HCT116 (cell line): ENCODE measurements at regions not wholly inside any gene's neighbourhood (a gene's known extent, or its start where the extent isn't known, plus 50 kb on each side); places are given as distances from the start of the nearest gene placed in this dataset.

Source experiments
- ATAC-seq: fragments of 200-7000 bp; cut with Tn5 transposase; 2 replicates; pipeline ENCODE4 v1.9.1; 2020; ENCODE audit warnings: mild to moderate bottlenecking, moderate library complexity
- BruUV-seq: library from RNA; stranded (reverse); fragments of 400-500 nt; replicated peaks from 2 replicates; lab custom pipeline; 2021; lab: Mats Ljungman, UMichigan
- CTCF ChIA-PET: fragments of 300-600 bp; sonication (Branson Sonifier 250); formaldehyde crosslinking; loops from one replicate; lab custom pipeline; 2021; ENCODE audit warnings: antibody characterized with exemption; lab: Charles Lee
- POLR2A ChIA-PET: fragments of 300-600, 350-600 bp; sonication (Branson Sonifier 250); formaldehyde crosslinking; loops from one replicate; lab custom pipeline; 2021; ENCODE audit warnings: antibody characterized with exemption; lab: Charles Lee
- RAD21 ChIA-PET, 2 experiments: fragments of 300-600 bp; sonication (Branson Sonifier 250); formaldehyde crosslinking; loops; one replicate each; lab custom pipeline; 2023; ENCODE audit warnings: low total read pairs in 2 of 2; ENCODE audit not compliant: uncharacterized antibody in 2 of 2, unreplicated experiment in 2 of 2, low non-redundant PET in 1 of 2; lab: Charles Lee
- DNase-seq: peaks from one replicate; pipeline ENCODE4 v3.0.0-alpha.2; 2010; ENCODE audit warnings: low read depth, low spot score
- H2AFZ ChIP-seq: fragments of 200-600 bp; shearing (Covaris generic), sonication (generic); 2 replicates; pipeline ENCODE4 v1.6.1; 2017; ENCODE audit warnings: low read depth, mixed run types, mixed read lengths, antibody characterized with exemption, low read length; ENCODE audit not compliant: poor library complexity, severe bottlenecking
- H3K27ac ChIP-seq: 2 replicates; pipeline ENCODE4 v1.5.1; 2012; ENCODE audit warnings: low read depth, low read length
- H3K27me3 ChIP-seq: fragments of 200-600 bp; sonication (generic); 2 replicates; pipeline ENCODE4 v1.6.1; 2016; ENCODE audit warnings: mixed run types, low read length, mixed read lengths; ENCODE audit not compliant: insufficient read depth
- H3K36me3 ChIP-seq, 2 experiments: fragments of 200-500 bp in 1 of 2; fragments of 200-600 bp in 1 of 2; sonication (Bioruptor generic) in 1 of 2; sonication (generic) in 1 of 2; 2 replicates each; pipeline versions ENCODE4 v1.5.1 to v1.6.1; 2014 to 2016; ENCODE audit warnings: low read length in 2 of 2, inconsistent platforms in 1 of 2, mixed read lengths in 1 of 2, mixed run types in 1 of 2; ENCODE audit not compliant: insufficient read depth in 2 of 2, control insufficient read depth in 1 of 2
- H3K4me1 ChIP-seq, 2 experiments: fragments of 200-600 bp in 1 of 2; sonication (generic) in 1 of 2; 2 replicates each; pipeline versions ENCODE4 v1.5.1 to v1.6.1; 2012 to 2017; ENCODE audit warnings: low read length in 2 of 2, inconsistent platforms in 1 of 2, mild to moderate bottlenecking in 1 of 2, mixed read lengths in 1 of 2, mixed run types in 1 of 2, moderate library complexity in 1 of 2; ENCODE audit not compliant: insufficient read depth in 2 of 2, control insufficient read depth in 1 of 2
- H3K4me2 ChIP-seq: fragments of 200-600 bp; sonication (generic); 2 replicates; pipeline ENCODE4 v1.6.1; 2017; ENCODE audit warnings: mixed run types, low read length, mixed read lengths
- H3K4me3 ChIP-seq, 2 experiments: fragments of 200-600 bp in 1 of 2; sonication (generic) in 1 of 2; replicated peaks in 1 of 2; 2 replicates each; pipeline ENCODE4 v1.5.1; 2011 to 2016; ENCODE audit warnings: low read length in 2 of 2, control low read depth in 1 of 2, low read depth in 1 of 2, mild to moderate bottlenecking in 1 of 2, mixed read lengths in 1 of 2, mixed run types in 1 of 2
- H3K79me2 ChIP-seq: fragments of 200-600 bp; sonication (generic); 2 replicates; pipeline ENCODE4 v1.6.1; 2017; ENCODE audit warnings: mild to moderate bottlenecking, mixed run types, low read length, moderate library complexity, mixed read lengths; ENCODE audit not compliant: insufficient read depth
- H3K9ac ChIP-seq: fragments of 200-600 bp; sonication (generic); 2 replicates; pipeline ENCODE4 v1.6.1; 2016; ENCODE audit warnings: low read length, mixed read lengths
- H3K9me2 ChIP-seq: fragments of 200-600 bp; sonication (generic), shearing (Covaris generic); 2 replicates; pipeline ENCODE4 v1.6.1; 2017; ENCODE audit warnings: mixed run types, mild to moderate bottlenecking, moderate library complexity; ENCODE audit not compliant: insufficient read depth
- H3K9me3 ChIP-seq, 2 experiments: fragments of 200-500 bp in 1 of 2; fragments of 200-600 bp in 1 of 2; sonication (Bioruptor generic) in 1 of 2; sonication (generic) in 1 of 2; 2 replicates each; pipeline ENCODE4 v1.6.1; 2014 to 2017; ENCODE audit warnings: low read length in 2 of 2, mixed read lengths in 2 of 2, inconsistent platforms in 1 of 2, low read depth in 1 of 2, mild to moderate bottlenecking in 1 of 2, mixed run types in 1 of 2, moderate library complexity in 1 of 2; ENCODE audit not compliant: control insufficient read depth in 1 of 2, insufficient read depth in 1 of 2
- H4K20me1 ChIP-seq: fragments of 200-600 bp; sonication (generic), shearing (Covaris generic); 2 replicates; pipeline ENCODE4 v1.6.1; 2017; ENCODE audit warnings: mixed run types, mild to moderate bottlenecking, moderate library complexity; ENCODE audit not compliant: insufficient read depth
- ATF3 ChIP-seq: IDR thresholded peaks from 2 replicates; pipeline ENCODE4 v1.6.1; 2012
- CBX3 ChIP-seq: IDR thresholded peaks from 2 replicates; pipeline ENCODE4 v1.6.1; 2012; ENCODE audit warnings: low read depth
- CEBPB ChIP-seq: IDR thresholded peaks from 2 replicates; pipeline ENCODE4 v1.6.1; 2012; ENCODE audit warnings: low read depth
- CTCF ChIP-seq, 3 experiments: fragments of 200-600 bp in 1 of 3; sonication (generic) in 1 of 3; IDR thresholded peaks in 2 of 3; conservative IDR thresholded peaks in 1 of 3; 2 replicates each; pipeline ENCODE4 v1.5.1; 2012 to 2017; ENCODE audit warnings: low read depth in 2 of 3, low read length in 2 of 3, antibody characterized with exemption in 1 of 3, borderline replicate concordance in 1 of 3, control low read depth in 1 of 3, mild to moderate bottlenecking in 1 of 3, mixed read lengths in 1 of 3, mixed run types in 1 of 3, moderate library complexity in 1 of 3; ENCODE audit not compliant: insufficient read depth in 1 of 3
- ELF1 ChIP-seq: IDR thresholded peaks from 2 replicates; pipeline ENCODE4 v1.6.1; 2012; ENCODE audit warnings: low read depth, borderline replicate concordance
- EZH2 ChIP-seq: fragments of 200-600 bp; sonication (generic); IDR thresholded peaks from 2 replicates; pipeline ENCODE4 v1.6.1; 2017; ENCODE audit warnings: antibody characterized with exemption, mixed run types
- EZH2phosphoT487 ChIP-seq: fragments of 200-600 bp; IDR thresholded peaks from 2 replicates; pipeline ENCODE4 v1.6.1; 2018; ENCODE audit warnings: antibody characterized with exemption, borderline replicate concordance
- FOSL1 ChIP-seq: IDR thresholded peaks from 2 replicates; pipeline ENCODE4 v1.6.1; 2012; ENCODE audit warnings: low read depth
- JUND ChIP-seq: IDR thresholded peaks from 2 replicates; pipeline ENCODE4 v1.6.1; 2012
- MAX ChIP-seq: IDR thresholded peaks from 2 replicates; pipeline ENCODE4 v1.6.1; 2012
- POLR2AphosphoS5 ChIP-seq: IDR thresholded peaks from 2 replicates; pipeline ENCODE4 v1.6.1; 2011; ENCODE audit warnings: mild to moderate bottlenecking, low read depth, low read length, moderate library complexity
- RAD21 ChIP-seq: IDR thresholded peaks from 2 replicates; pipeline ENCODE4 v1.6.1; 2012; ENCODE audit warnings: low read depth, mild to moderate bottlenecking
- REST ChIP-seq: IDR thresholded peaks from 2 replicates; pipeline ENCODE4 v1.6.1; 2012; ENCODE audit warnings: low read depth
- SIN3A ChIP-seq: IDR thresholded peaks from 2 replicates; pipeline ENCODE4 v1.6.1; 2012; ENCODE audit warnings: low read depth
- SP1 ChIP-seq: IDR thresholded peaks from 2 replicates; pipeline ENCODE4 v1.6.1; 2012; ENCODE audit warnings: low read depth
- SRF ChIP-seq: IDR thresholded peaks from 2 replicates; pipeline ENCODE4 v1.6.1; 2012; ENCODE audit warnings: low read depth
- TCF7L2 ChIP-seq: IDR thresholded peaks from 2 replicates; pipeline ENCODE4 v1.7.0; 2011; ENCODE audit warnings: borderline replicate concordance, inconsistent platforms; ENCODE audit not compliant: insufficient read depth, insufficient read length; ENCODE audit errors: extremely low read depth
- YY1 ChIP-seq: IDR thresholded peaks from 2 replicates; pipeline ENCODE4 v1.6.1; 2011; ENCODE audit warnings: low read length, low read depth, moderate library complexity, mild to moderate bottlenecking; ENCODE audit not compliant: insufficient replicate concordance; ENCODE audit errors: extremely low read depth
- ZFX ChIP-seq: fragments of 450-650 bp; IDR thresholded peaks from 2 replicates; pipeline ENCODE4 v1.6.1; 2017
- ZNF274 ChIP-seq: fragments of 200-500 bp; sonication (Bioruptor generic); IDR thresholded peaks from 2 replicates; pipeline ENCODE4 v1.6.1; 2014; ENCODE audit warnings: mild to moderate bottlenecking, low read depth, low read length, inconsistent platforms
- intact Hi-C: fragments of 100-400 bp; cut with micrococcal nuclease; formaldehyde crosslinking; loops from 2 replicates; pipeline ENCODE4 v1.10.0; 2022

- TF ChIP-seq ZNF274: no peak
- TF ChIP-seq YY1: no peak
- TF ChIP-seq SRF: no peak
Measured at GRCh38 chr5:38719403-38719802, 126.4 kb upstream of the OSMR start (continued).

GRCh38 chr5:38719916-38720315 lies 125.9 kb upstream of the OSMR start:
- no peaks in the 10 kb centered on the region for H3K9me2 ChIP-seq
- intact Hi-C loops: no loop called here
- no peak overlapping the region for H3K9ac ChIP-seq
- ChIA-PET RAD21 (no interaction called here), POLR2A (no interaction called here), CTCF (no interaction called here)
- no peaks in the 10 kb centered on the region for H3K36me3 ChIP-seq
- no peaks in the 10 kb centered on the region for H3K4me1 ChIP-seq
- no peaks in the 10 kb centered on the region for H3K9me3 ChIP-seq
- no peak for ATAC-seq
- H3K4me2 ChIP-seq: no peak overlapping the region
- no peaks in the 10 kb centered on the region for H4K20me1 ChIP-seq
- H3K27ac ChIP-seq: no peak overlapping the region
- H3K4me3 ChIP-seq: no peak overlapping the region
- no TSS peak for BruUV-seq
- H3K79me2 ChIP-seq: no peaks in the 10 kb centered on the region
- no peaks in the 10 kb centered on the region for H3K27me3 ChIP-seq
- DNase-seq: no peak
- no peak overlapping the region for H2AFZ ChIP-seq
- TF ChIP-seq SIN3A (no peak), EZH2phosphoT487 (no peak), SP1 (no peak), YY1 (no peak), CEBPB (no peak), SRF (no peak), POLR2AphosphoS5 (no peak), REST (no peak), MAX (no peak), CBX3 (no peak), CTCF (IDR thresholded peaks at IDR 0.05 in 2 of 3, conservative IDR thresholded peaks at IDR 0.05 in 1 of 3; ENCODE audit: borderline replicate concordance in 1 of 3, insufficient read depth in 1 of 3, low read depth in 2 of 3, low read length in 2 of 3) (no peak), EZH2 (no peak), JUND (no peak), FOSL1 (no peak), RAD21 (no peak), ELF1 (no peak), ATF3 (no peak), ZFX (no peak), TCF7L2 (no peak), ZNF274 (no peak)
- TF ChIP-seq, all 23 proteins: peak for 0
